NCI-H2196 (cell line): ENCODE measurements at regions not wholly inside any gene's neighbourhood (a gene's known extent, or its start where the extent isn't known, plus 50 kb on each side); places are given as distances from the start of the nearest gene placed in this dataset.
"Not testable (repeated sequence)": the region's sequence is repeated elsewhere in the genome, so short reads cannot be mapped to it uniquely, and the experiment has no call there.

ENCODE experiments used
- DNase-seq: peaks from one replicate; lab custom pipeline; 2025; ENCODE audit not compliant: unreplicated experiment; lab: John Stamatoyannopoulos, UW

GRCh38 chr6:94251878-94252277 lies 832.5 kb upstream of the EPHA7 start:
- no peak for DNase-seq

DNA sequence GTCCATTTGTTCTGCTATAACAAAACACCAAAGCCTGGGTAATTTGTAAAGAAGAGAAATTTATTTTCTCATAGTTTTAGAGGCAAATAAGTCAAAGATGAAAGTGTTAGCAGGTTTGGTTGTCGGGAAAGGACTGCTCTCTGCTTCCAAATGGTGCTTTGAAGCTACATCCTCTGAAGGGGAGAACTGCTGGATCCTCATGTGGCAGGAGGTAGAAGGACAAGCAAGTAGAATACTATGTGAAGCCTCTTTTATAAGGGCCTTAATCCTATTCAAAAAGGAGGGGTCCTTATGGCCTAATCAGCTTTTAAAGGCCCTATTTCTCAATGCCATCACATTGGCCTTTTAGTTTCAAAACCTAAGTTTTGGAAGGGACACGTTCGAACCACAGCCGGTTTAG lies 826.0 kb upstream of the EPHA7 start:
- DNase-seq: no peak

GRCh38 chr6:94238868-94239267 lies 819.5 kb upstream of the EPHA7 start:
- no peak for DNase-seq

- DNase-seq: no peak
These were observed 808.4 kb upstream of the EPHA7 start for GRCh38 chr6:94227741-94228140.

DNA sequence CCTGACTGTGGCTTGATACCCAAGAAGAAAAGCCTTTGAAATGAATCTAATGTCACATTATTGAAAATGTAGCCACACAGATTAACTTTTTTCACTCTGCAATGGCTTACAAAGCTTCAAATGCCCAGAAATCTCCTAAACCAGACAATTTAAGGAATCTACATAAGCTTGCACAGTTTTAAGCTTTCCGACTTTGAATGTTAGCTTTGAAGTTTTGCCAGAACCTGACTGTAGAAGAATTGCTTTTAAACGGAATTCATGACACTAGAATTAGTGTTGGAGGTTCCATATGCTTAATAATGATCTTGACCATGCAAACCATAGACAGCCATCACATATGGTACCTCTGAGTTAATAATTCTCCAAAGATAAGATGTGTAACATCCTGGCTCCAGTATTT lies 798.5 kb upstream of the EPHA7 start:
- no peak for DNase-seq

GRCh38 chr6:94215552-94215951 lies 796.2 kb upstream of the EPHA7 start:
- DNase-seq: no peak

- no peak for DNase-seq
These were observed 793.9 kb upstream of the EPHA7 start for GRCh38 chr6:94213226-94213625.

- no peak for DNase-seq
These were observed 777.5 kb upstream of the EPHA7 start for GRCh38 chr6:94196891-94197290.

GRCh38 chr6:94190030-94190429 lies 770.7 kb upstream of the EPHA7 start:
- DNase-seq: no peak

DNA sequence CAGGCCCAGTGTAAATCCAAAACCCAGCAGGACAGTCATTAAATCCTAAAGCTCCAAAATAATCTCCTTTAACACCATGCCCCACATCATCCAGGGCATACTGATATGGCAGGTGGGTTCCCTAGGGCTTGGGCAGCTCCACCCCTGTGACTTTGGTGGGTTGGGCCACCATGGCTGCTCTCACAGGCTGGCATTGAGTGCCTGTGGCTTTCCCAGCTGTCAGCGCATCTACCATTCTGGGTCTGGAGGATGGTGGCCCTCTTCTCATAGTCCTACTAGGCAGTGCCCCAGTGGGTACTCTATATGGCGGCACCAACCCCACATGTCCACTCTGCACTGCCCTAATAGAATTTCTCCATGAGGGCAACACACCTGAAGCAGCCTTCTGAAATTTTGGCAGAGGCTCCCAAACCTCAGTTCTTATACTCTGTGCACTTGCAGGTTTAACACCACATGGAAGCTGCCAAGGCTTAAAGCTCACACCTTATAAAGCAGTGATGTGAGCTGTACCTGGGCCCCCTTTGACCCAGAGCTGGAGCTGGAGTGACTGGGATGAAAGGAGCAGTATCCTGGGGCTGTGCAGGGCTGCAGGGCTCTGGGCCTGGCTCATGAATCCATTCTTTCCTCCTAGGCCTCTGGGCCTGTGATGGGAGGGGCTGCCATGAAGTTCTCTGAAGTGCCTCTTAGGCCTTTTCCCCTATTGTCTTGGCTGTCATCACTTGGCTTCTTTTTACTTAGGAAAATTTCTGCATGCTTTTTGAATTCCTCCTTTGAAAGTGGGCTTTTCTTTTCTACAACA lies 765.5 kb upstream of the EPHA7 start:
- no peak for DNase-seq

DNA sequence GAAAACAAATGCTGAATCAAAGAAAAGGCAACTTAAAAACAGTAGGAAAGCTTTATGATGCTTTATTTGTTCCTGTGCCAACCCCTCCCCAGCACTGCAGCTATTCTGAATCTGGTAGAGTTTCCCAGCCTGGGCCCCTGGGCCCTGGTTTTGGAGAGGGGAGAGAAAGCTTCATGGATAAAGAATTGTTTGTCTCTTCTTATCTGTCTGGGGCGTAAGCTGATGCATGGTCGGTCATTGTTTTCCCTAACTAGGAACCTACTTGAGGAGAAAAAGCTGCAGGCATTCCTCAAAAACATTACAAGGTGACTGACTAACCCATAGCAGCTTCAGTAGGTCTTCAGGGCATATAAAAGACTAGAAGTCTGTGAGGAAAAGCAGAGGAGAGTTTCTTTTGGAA lies 758.1 kb upstream of the EPHA7 start:
- no peak for DNase-seq

- no peak for DNase-seq
These were observed 756.1 kb upstream of the EPHA7 start for GRCh38 chr6:94175465-94175864.

GRCh38 chr6:94163877-94164276 lies 744.5 kb upstream of the EPHA7 start:
- DNase-seq: no peak

DNA sequence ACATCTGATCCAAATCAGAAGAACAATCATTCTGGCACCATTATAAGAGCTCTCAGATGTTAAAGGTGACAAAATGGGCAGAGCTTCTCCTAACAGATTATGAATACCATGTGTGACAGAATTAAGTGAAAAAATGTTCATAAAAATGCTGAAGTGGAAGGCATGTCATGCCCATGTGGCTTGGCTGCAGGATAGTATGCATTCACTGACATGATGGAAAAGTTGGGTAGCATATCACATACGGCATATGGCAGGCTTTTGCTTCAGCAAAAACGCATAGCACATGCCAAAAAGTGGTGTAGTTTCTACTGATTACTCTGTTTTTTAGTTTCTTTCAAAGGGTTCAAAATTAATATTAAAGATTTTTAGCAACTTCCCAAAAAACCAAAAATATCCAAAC lies 731.5 kb upstream of the EPHA7 start:
- DNase-seq: no peak

- DNase-seq: no peak
These were observed 725.4 kb upstream of the EPHA7 start for GRCh38 chr6:94144807-94145206.

DNA sequence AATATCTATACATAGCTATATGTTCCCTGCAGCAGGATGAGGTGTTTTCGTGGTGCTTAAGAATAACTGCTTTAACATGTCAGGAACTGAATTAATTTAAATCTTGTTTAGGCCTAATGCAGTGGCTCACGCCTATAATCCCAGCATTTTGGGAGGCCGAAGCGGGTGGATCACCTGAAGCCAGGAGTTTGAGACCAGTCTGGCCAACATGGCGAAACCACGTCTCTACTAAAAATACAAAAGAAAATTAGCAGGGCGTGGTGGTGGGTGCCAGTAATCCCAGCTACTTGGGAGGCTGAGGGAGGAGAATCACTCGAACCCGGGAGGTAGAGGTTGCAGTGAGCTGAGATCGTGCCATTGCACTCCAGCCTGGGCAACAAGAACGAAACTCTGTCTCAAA lies 717.8 kb upstream of the EPHA7 start:
- DNase-seq: not testable (repeated sequence)

- no peak for DNase-seq
These were observed 713.7 kb upstream of the EPHA7 start for GRCh38 chr6:94133106-94133505.

- DNase-seq: no peak
These were observed 711.9 kb upstream of the EPHA7 start for GRCh38 chr6:94131271-94131670.

DNA sequence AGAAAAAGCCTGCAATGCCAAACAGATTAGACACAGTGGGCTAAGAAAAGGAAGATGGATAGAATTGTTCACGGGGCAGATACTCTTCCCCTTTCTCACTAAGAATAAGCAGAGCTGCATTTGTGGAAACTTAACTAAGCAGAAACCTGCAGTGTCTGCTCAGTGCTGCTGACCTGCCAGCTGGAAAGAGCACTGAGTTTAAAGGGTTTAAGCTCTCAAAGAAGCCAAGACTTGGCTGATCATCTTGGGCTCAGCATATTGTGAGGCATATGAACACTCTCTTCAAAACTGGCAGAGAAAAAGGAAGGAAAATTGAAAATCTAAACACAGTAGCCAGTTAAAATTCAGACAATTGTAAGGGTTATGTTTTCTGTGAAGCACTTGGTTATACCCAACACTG lies 711.1 kb upstream of the EPHA7 start:
- no peak for DNase-seq

DNA sequence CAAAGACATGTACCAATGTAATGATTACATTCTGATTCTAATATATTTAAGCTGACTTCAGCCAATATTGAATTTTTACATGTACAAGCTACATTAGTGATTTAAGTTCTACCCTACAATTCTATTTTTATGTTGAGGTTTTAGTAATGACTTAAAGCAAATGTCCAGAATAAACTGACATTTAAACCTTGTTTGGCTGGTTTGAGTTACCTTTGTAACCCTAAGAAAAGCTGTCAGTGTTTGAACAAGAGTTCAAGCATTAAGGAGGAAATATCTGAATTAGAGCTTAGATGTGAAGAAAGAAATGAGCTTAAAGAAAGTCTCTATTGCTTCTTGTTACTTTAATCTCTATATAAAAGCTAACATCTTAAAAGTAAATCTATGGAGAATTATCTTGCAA lies 710.6 kb upstream of the EPHA7 start:
- DNase-seq: no peak

GRCh38 chr6:94127716-94128115 lies 708.4 kb upstream of the EPHA7 start:
- no peak for DNase-seq

DNA sequence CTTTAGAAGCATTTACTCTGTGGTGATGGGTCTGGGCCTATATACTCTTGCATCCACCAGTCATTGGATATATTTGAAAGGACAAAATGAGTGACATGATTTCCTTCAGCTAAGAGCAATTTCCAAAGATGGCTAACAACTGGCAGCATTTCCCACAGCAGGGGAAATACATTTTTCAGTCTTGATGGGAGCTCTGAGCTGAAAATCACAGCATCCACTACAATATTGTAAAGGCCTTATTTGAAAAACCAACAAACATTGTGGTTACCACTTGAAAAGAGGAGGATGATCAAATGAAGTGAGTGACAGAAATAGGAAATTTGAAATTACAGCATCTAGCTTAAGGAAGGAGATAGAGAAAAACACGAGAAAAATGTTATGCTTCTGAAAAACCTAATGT lies 705.0 kb upstream of the EPHA7 start:
- no peak for DNase-seq

DNA sequence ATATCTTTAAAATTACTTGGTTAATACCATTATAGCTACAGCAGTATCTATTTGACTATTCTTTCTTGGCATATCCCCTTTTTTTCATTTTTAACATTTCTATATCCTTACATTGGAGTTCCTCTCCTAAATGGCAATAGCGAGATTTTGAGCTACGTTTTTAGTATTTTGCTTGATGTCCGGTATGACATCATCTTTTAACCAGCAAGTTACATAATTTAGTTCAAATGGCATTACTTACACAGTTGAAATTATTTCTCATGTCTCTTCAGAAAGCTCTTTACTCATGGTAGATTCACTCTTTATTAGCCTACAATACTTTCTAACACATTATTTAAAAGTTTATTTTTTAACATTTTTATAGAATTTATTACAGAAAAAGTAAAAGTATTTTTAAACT lies 701.7 kb upstream of the EPHA7 start:
- DNase-seq: no peak
